ENCODE measurements at regions not wholly inside any gene's neighbourhood (a gene's known extent, or its start where the extent isn't known, plus 50 kb on each side); places are given as distances from the start of the nearest gene placed in this dataset.
"Not testable (repeated sequence)": the region's sequence is repeated elsewhere in the genome, so short reads cannot be mapped to it uniquely, and the experiment has no call there.

DNA sequence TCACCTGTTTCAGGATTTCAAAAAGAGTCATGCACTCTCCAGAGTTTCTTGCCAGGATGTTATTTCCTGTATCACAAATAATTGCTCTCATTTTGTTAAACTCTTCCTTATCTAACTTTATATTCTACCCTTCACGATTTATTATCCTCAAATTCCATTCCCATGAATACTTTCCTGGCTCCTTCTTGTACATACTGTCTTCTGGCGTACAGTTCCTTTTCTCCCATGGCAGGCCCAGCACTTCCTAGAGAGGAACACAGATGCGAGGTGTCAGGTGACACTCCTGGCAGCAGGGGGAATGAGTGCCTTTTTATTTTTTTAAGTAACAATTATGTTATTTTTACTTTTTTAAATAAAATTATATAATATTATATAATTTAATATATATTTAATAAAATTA is 411.9 kb downstream of the TFEC start:
- H3K9me3 Mint-ChIP-seq (ENCODE audit: low read depth) = peaks cover 3% of the 10 kb centered on the region
- no peak overlapping the region for H3K27ac Mint-ChIP-seq
- H3K4me3 Mint-ChIP-seq (ENCODE audit: low read depth) = no peak overlapping the region
- H3K27me3 Mint-ChIP-seq = no peaks in the 10 kb centered on the region
- peaks cover 3% of the 10 kb centered on the region for H3K4me1 Mint-ChIP-seq (ENCODE audit: low read depth)
- no peaks in the 10 kb centered on the region for H3K36me3 Mint-ChIP-seq (ENCODE audit: insufficient read depth)
- no peak for DNase-seq (ENCODE audit: low spot score, unreplicated experiment)
- TF ChIP-seq, protein P1, sequence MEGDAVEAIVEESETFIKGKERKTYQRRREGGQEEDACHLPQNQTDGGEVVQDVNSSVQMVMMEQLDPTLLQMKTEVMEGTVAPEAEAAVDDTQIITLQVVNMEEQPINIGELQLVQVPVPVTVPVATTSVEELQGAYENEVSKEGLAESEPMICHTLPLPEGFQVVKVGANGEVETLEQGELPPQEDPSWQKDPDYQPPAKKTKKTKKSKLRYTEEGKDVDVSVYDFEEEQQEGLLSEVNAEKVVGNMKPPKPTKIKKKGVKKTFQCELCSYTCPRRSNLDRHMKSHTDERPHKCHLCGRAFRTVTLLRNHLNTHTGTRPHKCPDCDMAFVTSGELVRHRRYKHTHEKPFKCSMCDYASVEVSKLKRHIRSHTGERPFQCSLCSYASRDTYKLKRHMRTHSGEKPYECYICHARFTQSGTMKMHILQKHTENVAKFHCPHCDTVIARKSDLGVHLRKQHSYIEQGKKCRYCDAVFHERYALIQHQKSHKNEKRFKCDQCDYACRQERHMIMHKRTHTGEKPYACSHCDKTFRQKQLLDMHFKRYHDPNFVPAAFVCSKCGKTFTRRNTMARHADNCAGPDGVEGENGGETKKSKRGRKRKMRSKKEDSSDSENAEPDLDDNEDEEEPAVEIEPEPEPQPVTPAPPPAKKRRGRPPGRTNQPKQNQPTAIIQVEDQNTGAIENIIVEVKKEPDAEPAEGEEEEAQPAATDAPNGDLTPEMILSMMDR (IDR thresholded peaks at IDR 0.05; ENCODE audit: unreplicated experiment) = no peak

DNA sequence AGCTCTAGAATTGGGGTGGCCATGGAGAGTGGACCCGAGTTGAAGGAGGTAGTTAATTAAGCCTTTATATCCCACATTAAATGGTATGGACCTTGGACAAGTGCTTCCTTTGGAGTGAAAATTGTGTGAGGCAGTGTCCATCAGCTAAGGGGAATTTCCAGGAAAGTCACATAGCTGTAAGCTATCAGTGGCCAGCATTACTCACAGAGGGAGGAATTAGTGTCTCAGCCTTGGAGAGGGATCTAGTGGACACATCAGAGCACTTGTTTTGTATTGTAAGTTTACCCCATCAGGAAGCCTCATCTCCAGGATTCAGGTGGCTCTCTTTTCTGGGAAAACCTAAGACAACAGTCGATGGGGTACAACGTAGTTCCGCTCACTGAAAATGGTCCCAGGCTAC is 416.7 kb downstream of the TFEC start:
- DNase-seq (ENCODE audit: low spot score, unreplicated experiment) = no peak
- TF ChIP-seq, protein P1 (IDR thresholded peaks at IDR 0.05; ENCODE audit: unreplicated experiment) = no peak
- Mint-ChIP-seq H3K4me1 (ENCODE audit: low read depth) (no peaks in the 10 kb centered on the region), H3K4me3 (ENCODE audit: low read depth) (no peak overlapping the region), H3K36me3 (ENCODE audit: insufficient read depth) (no peaks in the 10 kb centered on the region), H3K27ac (no peak overlapping the region), H3K27me3 (no peaks in the 10 kb centered on the region), H3K9me3 (ENCODE audit: low read depth) (peaks cover 3% of the 10 kb centered on the region)

DNA sequence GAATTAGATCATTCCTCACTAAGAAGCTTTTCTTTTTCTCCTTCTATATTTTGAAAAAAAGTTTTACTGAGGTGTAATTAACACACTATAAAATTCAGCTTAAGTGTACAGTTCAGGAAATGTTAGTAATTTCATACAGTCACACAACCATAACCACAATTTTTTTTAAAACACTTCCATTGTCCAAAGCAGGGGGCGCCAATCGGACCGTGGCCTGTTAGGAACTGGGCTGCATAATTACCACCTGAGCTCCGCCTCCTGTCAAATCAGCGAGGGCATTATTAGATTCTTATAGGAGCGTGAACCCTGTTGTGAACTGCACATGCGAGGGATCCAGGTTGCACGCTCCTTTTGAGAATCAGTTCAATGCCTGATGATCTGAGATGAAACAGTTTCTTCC is 427.1 kb downstream of the TFEC start:
- Mint-ChIP-seq H3K27me3 (no peaks in the 10 kb centered on the region), H3K27ac (no peak overlapping the region), H3K36me3 (ENCODE audit: insufficient read depth) (no peaks in the 10 kb centered on the region), H3K4me1 (ENCODE audit: low read depth) (no peaks in the 10 kb centered on the region), H3K9me3 (ENCODE audit: low read depth) (peaks cover 6% of the 10 kb centered on the region), H3K4me3 (ENCODE audit: low read depth) (no peak overlapping the region)
- no peak for DNase-seq (ENCODE audit: low spot score, unreplicated experiment)
- TF ChIP-seq, protein P1 (IDR thresholded peaks at IDR 0.05; ENCODE audit: unreplicated experiment) = no peak

DNA sequence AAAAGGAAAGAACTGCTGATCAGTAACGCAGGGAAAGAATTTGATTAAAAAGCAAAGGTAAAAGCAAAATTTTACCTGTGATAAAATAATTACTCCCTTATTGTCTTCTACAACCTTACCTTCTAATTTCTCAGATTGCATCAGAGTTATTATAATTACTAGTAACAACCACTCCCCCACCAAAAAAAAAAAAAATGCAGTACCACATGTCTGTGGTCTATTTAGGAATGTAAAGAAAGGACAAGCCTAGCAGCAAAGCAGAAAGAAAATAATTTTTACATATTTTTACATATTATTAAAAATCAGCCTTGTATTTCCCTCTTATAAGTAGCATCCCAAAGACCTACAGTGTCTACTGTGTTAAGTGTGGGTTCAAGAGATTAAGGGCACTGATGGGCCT is 430.4 kb downstream of the TFEC start:
- TF ChIP-seq, protein P1 (IDR thresholded peaks at IDR 0.05; ENCODE audit: unreplicated experiment) = no peak
- H3K4me3 Mint-ChIP-seq (ENCODE audit: low read depth) = no peak overlapping the region
- peaks cover 27% of the 10 kb centered on the region for H3K9me3 Mint-ChIP-seq (ENCODE audit: low read depth)
- H3K27ac Mint-ChIP-seq = no peak overlapping the region
- peaks cover 9% of the 10 kb centered on the region for H3K36me3 Mint-ChIP-seq (ENCODE audit: insufficient read depth)
- DNase-seq (ENCODE audit: low spot score, unreplicated experiment) = no peak
- no peaks in the 10 kb centered on the region for H3K27me3 Mint-ChIP-seq
- no peaks in the 10 kb centered on the region for H3K4me1 Mint-ChIP-seq (ENCODE audit: low read depth)

DNA sequence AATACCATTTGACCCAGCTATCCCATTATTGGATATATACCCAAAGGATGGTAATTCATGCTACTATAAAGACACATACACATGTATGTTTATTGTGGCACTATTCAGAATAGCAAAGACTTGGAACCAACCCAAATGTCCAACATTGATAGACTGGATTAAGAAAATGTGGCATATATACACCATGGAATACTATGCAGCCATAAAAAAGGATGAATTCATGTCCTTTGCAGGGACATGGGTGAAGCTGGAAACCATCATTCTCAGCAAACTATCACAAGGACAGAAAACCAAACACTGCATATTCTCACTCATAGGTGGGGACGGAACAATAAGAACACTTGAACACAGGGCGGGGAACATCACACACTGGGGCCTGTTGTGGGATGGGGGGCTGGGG is 431.4 kb downstream of the TFEC start:
- not testable (repeated sequence) for H3K27me3 Mint-ChIP-seq; H3K4me3 Mint-ChIP-seq (ENCODE audit: low read depth); H3K4me1 Mint-ChIP-seq (ENCODE audit: low read depth); H3K27ac Mint-ChIP-seq; H3K36me3 Mint-ChIP-seq (ENCODE audit: insufficient read depth); DNase-seq (ENCODE audit: low spot score, unreplicated experiment)
- peaks cover 30% of the 10 kb centered on the region for H3K9me3 Mint-ChIP-seq (ENCODE audit: low read depth)

DNA sequence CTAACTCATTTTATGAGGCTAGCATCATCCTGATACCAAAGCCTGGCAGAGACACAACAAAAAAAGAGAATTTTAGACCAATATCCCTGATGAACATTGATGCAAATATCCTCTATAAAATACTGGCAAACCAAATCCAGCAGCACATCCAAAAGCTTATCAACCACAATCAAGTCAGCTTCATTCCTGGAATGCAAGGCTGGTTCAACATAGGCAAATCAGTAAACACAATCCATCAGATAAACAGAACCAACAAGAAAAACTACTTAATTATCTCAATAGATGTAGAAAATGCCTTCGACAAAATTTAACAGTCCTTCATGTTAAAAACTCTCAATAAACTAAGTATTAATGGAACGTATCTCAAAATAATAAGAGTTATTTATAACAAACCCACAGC is 433.3 kb downstream of the TFEC start:
- H3K27ac Mint-ChIP-seq; H3K36me3 Mint-ChIP-seq (ENCODE audit: insufficient read depth); DNase-seq (ENCODE audit: low spot score, unreplicated experiment); H3K4me1 Mint-ChIP-seq (ENCODE audit: low read depth); H3K4me3 Mint-ChIP-seq (ENCODE audit: low read depth); H3K27me3 Mint-ChIP-seq: not testable (repeated sequence)
- peaks cover 30% of the 10 kb centered on the region for H3K9me3 Mint-ChIP-seq (ENCODE audit: low read depth)
